Activated T-cell treated with anti-CD3 and anti-CD28 coated beads, Interleukin-2, amount 50 U/mL, for 1 hour (primary cell): ENCODE measurements at regions not wholly inside any gene's neighbourhood (a gene's known extent, or its start where the extent isn't known, plus 50 kb on each side); places are given as distances from the start of the nearest gene placed in this dataset.

Experiments used
- DNase-seq: peaks from one replicate; pipeline ENCODE4 v3.0.0-alpha.2; 2020

DNA sequence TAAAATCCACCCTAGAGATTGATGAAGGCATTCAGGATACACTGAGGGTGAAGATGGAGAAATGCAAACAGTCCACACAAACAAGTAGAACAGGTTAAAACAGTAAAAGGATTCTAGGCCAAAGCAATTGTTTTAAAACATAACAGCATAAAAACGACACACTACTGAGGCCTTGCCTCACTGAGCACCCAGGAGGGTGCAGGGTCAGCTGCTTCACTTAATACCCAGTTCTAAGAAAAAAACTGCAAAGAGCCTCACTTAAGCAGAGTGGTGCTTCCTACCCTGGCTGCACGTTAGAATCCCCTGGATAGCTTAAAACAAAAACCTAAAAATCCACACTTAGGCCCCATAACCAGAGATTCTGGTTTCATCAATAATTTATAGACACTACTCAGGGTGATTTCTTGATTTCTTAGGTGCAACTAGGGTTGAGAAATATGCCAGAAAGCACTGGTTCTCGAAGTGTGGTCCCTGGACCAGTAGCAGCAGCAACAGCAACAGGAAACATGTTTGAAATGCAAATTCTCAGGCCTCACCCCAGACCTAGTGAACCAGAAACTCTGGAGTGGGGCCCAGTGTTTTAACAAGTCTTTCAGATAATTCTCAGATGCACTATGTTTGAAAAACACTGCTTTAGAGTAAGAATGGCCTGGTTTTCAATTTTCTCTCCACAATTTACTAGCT is 279.1 kb downstream of the ZEB2 start:
- DNase-seq = no peak

DNA sequence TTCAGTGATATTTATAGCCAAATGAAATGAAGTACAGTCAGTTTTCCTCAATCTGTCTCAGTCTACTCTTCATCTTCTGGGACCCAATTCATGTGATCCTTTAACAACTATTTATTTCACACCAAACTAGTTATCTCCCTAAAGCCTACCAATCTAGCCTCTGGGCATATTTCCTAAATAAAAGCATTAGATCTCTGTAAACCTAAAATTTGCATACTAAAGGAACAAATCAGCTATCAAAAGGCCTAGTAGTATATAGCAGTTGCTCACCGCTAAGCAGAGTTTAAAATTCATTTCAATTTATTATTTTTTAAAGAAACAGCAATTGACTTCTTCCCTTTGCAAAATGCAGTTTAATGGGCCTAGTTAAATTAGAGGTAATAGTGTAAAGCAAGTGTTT is 280.2 kb downstream of the ZEB2 start:
- no peak for DNase-seq

DNA sequence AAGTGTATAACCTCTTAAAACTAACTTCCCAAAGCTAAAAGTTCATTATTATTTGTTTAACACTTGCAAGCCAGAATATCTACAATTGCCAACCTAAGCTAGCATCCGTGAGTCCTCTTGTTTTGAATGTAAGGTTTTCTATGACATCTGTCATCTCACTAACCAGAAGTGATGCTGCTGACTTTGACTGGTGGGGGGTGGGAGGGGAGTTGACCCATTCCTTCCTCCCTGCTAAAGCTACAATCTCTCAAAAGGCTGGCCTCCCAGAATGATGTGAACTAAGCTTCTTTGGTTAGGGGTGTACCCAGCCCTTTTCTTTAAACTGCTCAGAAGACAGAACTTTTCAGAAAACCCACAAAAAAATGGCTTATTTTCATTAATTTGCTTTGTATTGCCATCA is 280.6 kb downstream of the ZEB2 start:
- no peak for DNase-seq

DNA sequence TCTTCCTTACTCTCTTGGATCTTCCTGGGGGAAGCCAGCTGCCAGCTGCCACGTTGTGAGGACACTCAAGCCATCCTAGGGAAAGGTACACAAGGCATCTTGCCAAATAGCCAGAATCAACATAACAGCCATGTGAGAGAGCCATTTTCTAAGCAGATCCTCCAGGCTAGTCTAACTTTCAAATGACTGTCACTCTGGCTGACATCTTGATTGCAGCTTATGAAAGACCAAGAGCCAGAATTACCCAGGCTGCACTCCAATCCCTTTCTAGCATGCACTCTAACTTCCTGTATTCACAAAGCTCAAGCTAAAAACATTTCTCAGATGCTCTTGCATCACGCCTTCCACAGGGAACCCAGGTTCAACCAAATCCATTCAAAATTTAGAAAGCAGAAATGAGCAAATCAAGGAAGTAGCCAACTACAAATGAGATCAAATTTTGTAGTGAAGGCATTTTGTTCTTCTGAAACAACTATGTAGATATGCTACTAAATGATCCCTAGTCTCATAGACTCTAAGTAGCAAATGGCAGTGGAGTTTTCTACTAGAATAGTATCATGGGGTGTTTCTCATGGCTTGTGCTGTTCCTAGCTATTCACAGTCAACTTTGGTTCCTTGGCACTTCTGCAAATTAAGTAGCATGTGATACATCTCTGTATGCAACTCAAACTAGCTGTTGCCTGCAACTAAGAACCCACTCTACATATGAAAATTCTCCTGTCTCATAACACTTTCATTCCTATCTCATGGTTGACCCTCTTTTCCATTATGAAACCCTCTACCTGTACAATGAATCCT is 281.9 kb downstream of the ZEB2 start:
- DNase-seq = no peak

DNA sequence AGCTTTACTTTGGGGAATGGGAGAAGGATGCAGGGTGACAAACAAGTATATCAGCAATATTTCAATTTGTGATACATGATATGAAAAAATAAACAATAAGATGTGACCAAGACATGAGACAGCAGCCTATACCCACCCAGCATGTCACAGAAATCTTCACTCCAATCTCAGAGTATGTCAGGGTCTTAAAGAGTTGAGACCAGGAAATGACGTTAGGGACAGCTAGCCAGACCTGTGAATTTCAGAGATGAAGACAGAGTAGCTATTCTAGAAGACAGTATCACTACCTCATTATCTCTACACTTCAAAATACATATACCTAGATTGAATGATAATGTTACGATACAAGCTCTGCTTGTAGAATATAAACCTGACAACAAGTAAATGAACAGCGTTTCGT is 282.8 kb downstream of the ZEB2 start:
- DNase-seq = no peak

DNA sequence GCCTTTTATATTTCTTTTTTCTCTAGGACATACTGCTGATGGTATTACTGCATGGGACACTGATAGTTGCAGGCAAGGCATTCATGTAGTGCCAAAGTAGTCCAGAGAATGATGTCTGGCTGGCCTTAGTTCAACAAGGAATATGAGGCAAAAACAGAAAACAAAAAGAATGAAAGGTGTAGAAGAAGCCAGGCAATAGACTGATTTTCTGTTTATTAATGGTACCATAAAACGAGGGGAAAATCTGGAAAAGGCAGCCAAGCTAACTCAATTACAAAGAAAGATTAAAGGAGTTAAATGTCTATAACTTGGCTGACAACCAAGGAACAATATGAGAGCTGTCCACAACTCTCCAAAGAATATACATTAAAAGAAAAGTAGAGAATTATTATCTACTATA is 284.9 kb downstream of the ZEB2 start:
- DNase-seq = no peak

DNA sequence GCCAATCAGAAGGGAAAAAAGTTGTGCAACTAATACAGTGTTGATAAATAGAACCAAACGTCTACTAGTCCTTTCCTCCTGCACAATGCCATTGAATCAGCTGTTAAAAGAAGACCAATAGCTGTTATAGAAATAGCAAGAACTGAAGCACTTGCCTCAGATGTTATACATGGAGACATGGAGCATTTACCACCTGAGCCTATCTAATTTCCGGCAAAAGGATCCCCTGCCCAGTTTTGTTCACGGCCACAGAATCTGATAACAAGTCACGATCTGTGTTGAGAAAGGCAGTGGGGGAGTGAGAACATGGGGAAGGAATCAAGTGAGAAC is 285.4 kb downstream of the ZEB2 start:
- DNase-seq = no peak

DNA sequence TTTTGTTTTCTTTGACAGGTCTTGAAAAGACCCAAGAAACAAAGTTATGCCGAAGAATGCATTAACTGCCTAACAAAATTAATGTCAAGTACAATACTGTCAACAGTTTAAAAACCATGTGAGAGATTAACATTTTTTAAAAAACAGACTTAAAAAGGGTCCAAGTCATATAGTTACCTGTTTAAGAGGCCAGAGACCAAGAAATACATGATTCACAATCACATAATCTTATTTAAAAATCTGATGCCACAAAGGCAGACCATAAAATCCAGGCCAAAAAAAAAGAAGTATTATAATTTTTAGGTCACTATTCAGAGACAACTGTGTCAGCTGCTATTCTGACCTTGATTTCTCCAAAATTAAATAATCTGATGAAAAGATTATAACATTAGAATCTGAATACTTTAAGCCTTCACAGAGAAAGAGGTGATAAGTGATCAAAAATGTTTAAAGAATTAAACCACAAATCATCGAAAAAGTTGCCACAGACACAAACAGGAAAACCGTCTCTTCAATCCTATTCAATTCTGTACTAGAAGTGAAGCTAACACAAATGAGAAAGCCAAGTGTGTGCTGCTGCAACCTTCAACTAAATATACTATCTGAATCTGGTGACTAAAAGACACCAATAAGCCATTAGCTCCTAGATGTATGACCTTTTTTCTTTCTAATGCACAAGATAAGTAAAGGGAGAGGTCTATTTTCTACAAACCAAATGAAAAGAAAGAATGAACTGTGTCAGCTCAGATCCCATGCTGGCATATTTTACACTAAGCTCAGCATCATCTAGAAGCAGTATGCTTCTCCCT is 286.0 kb downstream of the ZEB2 start:
- no peak for DNase-seq

DNA sequence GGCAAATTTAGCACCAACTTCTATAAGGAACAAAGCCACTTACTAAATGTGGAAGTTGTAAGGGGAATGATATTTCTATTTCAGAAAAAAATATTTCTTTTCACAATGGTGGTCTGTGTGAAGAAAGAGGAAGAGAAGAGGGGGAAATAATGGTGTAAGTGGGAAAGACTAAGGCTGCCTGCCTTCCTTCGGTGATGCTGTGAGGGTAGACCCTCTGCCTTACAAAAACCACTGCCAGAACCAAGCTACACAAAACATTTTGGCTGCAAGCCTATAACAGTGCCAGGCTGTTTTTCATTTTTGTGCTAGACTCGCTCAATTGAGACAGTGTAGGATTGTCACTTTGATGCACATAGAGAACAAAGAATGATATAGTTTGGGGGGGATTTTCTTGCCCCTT is 286.6 kb downstream of the ZEB2 start:
- DNase-seq = no peak

DNA sequence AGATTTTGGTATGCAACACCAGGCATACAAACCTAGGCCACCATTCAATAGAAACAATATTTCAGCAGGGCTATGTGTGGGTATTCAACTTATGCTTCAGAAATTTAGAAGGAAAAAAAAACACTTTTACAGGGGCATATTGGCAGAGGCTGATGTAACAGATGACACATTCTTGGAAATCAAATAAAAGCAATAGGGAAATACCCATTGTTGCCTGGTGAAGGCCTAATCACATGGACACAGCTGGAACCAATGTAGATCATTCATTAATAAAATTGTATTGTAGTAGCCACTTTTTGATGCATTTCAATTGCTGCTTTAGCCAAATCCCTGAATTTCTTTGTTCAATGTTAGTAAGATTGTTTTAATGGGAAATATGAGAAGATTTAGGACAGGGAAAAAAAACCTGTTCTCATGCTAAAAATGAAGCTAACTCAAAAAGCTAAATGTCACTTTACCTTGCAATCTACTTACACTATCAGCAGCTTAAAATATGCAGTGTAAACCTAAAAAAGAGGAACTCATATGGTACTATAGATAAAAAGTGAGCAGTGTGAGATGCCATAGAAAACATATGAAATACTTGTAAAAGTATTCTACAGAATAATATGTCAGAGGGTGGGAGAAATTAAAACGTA is 289.4 kb downstream of the ZEB2 start:
- no peak for DNase-seq

DNA sequence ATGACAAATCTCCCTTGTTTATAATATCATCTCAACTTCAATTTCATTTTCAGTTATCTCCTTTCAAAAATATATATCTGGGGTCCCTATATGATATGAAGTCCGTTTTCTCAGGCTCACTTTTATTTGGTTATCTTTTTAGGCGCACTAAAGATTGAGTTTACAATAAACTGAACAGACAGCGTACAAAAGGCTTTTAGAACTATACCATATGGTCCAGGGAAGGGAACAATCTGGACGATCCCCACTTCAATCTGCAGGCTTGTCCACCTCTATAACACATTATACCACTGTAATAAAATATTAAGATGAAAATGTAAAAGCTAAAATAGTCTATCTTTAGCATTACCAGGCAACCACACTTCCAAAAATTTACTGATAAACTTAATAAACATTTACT is 289.9 kb downstream of the ZEB2 start:
- DNase-seq = no peak

DNA sequence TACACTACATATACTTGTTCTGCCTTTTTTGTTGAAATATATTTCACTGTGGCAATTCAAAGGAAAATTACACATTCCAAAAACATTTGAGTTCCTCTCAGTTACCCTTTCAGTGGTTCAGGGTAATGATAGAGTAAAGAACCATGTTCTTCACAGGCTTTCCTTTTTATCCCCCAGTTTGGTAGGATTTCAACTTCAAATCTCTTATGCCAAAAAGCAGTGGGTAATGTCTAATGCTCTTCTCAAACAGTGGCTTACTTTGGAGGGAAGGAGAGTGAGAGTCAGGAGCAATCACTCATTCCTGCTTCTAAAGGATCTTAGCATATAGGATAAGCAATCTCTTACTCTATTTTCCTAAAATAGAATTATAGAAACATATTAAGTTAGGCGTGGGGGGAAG is 290.6 kb downstream of the ZEB2 start:
- DNase-seq = no peak

DNA sequence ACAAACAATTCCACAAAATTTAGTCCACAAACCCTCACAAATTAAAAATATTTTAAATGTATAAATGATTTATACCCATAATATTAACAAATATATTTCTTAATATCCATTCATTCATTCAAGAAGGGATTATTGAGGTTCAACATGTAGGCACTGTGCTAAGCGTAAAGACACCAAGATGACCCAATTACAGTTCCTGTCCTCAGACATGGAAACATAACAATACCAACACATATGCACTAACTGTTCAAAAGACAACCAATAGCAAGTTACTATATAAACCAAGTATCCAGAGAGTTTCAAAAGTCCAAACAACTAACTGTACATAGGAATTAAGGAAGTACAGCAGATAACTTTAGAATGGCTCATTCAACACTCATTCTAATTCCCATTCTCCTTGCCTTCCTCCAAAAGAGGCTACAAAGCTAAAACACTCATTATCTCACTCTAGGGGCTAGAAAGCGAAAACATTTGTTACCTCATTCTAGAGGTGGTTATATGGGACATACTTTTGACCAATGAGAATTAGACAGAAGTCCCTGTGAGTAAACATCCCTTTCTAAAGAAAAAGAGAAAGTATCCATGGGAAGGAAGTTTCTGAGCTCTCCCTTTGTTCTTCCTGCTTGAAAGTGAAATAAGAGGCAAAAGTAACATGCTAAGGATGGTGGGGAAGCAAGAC is 292.4 kb downstream of the ZEB2 start:
- no peak for DNase-seq

DNA sequence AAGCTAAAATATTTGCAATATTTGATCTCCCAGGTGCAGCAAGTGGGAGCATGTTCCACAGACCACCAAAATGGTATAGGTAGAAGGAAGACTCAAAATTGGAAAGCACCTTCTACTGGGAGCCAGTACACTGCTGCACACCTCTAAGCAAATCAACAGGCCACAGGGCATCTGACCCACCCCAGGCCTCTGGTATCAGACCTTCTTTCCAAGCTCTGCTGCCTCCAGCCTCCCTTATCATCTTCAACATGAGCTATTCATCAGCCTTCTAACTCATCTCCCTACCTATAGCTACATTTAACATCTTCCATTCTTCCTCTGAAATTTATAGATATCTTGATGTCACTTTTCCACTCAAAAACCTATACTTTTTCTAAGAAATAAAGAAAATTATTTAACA is 294.8 kb downstream of the ZEB2 start:
- DNase-seq = no peak

DNA sequence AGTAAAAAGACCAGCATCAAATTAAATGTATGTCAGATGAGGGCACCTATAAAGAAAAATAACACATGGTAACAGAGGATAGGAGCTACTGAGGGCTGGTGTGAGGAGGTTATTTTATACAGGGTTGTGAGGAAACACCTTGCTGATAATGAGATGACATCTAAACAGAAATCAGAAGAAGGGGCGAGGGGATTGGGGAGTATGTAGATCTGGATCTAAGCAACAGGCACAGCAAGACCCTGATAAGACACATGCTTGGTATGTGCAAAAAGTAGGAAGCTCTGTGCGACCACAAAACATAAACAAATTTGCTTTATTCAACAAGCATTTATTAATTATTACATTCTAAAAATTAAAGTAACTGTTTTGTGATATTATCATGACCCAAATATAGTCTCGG is 295.4 kb downstream of the ZEB2 start:
- DNase-seq = no peak

DNA sequence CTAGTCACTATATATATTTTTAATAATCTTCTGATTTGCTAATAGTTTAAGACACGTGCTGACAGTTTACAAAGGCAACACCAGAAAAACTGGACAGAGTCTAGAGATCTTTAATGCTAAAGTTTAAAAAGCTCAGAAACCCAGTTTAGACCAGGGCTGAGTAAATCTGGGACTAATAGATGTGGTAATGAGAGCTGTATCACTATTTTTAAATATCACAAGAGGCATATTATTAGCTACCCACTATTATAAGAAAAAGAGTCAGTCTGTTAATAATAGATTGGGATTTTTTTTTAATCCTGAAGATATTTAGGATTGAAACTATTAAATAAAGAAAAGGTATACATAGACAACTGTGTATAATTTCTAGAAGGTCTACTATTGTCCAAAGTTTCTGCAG is 299.9 kb downstream of the ZEB2 start:
- DNase-seq = no peak

DNA sequence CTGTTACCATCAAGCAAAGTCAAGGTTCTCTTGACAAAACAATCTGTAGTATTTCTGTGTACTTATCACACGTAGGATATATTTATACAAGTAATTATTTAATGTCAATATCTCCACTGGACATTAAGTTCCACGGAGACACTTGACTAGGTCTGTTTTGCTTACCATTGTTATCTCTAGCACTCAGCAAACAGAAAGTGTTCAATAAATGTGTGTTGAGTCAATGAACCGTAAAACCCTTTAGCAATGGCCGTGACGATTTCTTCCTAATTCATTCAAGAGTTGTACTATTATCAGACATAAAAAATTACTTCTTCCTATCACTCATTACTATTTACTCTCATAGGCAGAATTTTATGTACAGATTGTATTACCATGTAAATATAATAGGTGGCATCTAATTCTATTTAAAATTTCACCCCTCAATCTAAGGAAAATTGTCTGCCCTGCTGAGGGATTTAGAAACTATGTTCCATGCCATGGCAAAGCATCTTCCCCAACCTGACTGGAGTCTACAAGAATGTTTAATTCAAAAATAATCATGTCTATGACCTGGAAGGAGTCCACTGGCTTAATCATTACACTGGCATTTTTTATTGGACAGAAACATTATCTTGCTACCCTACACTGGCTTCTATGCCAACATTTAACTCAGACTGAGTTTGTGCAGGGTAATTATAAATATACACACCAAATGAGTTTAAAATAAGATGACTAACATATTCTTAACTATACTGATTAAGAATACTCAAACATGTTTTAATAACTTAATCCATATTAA is 301.9 kb downstream of the ZEB2 start:
- DNase-seq = no peak

DNA sequence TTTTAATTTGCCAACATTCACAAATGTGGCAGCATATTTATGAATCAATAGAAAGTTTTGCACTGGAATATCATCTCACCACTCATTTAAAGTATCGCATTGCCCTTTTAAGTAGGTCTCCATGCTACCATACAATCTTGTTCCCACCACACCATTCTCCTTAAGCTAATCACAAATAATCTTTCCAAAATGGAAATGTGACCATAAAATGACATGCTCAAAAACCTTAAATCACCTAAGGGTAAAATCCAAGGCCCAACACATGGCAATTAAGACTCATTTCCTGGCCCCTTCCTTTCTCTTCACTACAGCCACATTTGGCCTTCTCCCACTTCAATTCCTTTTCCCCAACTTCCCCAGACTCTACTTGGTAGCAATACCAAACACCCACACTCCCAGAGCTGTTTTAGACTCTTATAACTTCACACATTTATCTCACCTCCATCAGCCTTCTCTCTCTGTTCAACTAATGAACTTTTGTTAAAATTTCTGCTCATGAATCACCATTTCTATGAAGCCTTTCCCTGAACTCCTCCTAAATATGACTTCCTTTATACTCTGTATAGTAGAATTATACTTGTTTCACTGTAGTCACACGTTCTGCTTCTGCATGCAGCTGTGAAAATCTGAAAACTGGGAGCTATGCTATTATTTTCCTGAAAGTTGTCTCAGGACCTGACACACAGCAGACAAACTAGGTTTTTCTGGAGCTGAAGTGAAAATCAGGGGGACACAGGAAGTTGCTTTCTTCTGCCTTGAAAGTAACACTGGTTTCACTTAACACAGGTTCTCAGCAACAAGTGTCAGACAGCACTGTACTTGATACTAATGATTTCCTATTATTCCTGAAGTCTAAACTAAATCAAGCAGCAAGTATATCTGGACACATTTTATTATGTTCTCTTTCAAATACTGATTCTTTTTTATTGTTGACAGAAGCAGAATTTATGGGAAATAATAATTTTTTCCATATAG is 303.9 kb downstream of the ZEB2 start:
- DNase-seq = no peak

DNA sequence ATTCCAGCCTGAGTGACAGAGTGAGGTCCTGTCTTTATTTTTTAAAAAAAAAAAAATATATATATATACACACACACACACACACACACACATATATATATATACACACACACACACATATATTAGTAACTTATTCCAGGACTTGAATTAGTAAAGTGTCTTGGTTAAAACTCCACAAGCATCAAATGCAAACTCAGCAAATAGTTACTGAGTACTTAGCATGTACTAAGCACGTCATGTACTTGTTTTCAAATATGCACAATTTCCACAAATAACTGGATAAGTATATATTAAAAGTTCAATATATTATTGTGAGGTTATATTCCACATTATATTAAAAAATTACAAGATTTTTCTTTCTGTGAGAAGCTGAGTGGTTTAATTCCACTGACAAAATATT is 304.7 kb downstream of the ZEB2 start:
- DNase-seq = no peak

DNA sequence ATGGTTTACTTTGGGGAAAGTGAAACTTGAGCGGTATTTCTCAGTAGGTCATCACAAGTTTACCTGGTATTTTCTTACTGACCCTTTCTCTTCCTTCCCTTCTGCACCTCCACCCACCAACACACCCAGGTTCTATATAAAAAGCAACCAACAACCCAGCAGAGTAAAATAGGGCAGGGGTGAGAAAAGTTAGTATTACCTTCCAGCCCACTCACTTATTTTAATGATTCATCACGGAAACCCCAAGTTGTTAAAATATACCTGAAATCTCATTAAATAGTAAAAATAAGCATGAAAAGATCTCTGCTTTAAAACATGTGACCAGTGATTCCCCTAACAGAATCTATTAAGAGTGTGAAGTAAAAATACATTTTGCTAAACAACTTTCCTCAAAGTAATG is 306.1 kb downstream of the ZEB2 start:
- no peak for DNase-seq

DNA sequence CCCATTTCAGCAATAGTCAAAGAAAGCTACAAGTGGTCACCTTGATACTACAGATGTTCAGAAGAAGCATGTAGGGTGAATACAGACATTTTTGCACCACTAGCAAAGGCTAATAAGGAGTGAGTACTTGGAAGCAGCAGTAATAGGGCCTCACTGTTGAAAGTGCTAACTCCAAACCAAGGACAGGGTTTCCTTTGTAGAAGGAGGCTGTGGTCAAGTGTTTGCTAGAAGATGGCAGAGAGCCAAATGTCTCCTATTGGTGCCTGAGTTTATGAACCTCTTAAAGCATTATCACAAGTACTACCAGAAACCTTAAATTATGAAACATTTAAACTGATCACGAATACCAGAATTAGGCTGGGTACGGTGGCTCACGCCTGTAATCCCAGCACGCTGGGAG is 308.1 kb downstream of the ZEB2 start:
- DNase-seq = no peak
